HG03342 (cell line): ENCODE measurements at regions not wholly inside any gene's neighbourhood (a gene's known extent, or its start where the extent isn't known, plus 50 kb on each side); places are given as distances from the start of the nearest gene placed in this dataset.
"Not testable (repeated sequence)": the region's sequence is repeated elsewhere in the genome, so short reads cannot be mapped to it uniquely, and the experiment has no call there.

Experiments used
- ATAC-seq: cut with Tn5 transposase; IDR thresholded peaks from one replicate; pipeline ENCODE4 v1.9.1; 2021; ENCODE audit warnings: mild to moderate bottlenecking, moderate library complexity; ENCODE audit not compliant: unreplicated experiment

GRCh38 chr15:69597061-69597592 is 144.5 kb downstream of the RPLP1 start:
- no peak for ATAC-seq

GRCh38 chr15:69599271-69599670 is 146.7 kb downstream of the RPLP1 start:
- no peak for ATAC-seq

GRCh38 chr15:69600556-69601085 is 148.0 kb downstream of the RPLP1 start:
- ATAC-seq, result no peak

- ATAC-seq, result no peak
These were observed 149.3 kb downstream of the RPLP1 start for GRCh38 chr15:69601711-69602504.

GRCh38 chr15:69602921-69603320 is 150.3 kb downstream of the RPLP1 start:
- ATAC-seq, result no peak

GRCh38 chr15:69603369-69604071 is 150.9 kb downstream of the RPLP1 start:
- ATAC-seq, result no peak

- ATAC-seq, result no peak
These were observed 151.4 kb downstream of the RPLP1 start for GRCh38 chr15:69604072-69604411.

- ATAC-seq, result no peak
These were observed 153.5 kb downstream of the RPLP1 start for GRCh38 chr15:69606144-69606543.

GRCh38 chr15:69606921-69607500 is 154.4 kb downstream of the RPLP1 start:
- ATAC-seq, result no peak

GRCh38 chr15:69608661-69609060 is 156.0 kb downstream of the RPLP1 start:
- no peak for ATAC-seq

- no peak for ATAC-seq
These were observed 156.6 kb downstream of the RPLP1 start for GRCh38 chr15:69609176-69609575.

- ATAC-seq, result no peak
These were observed 157.2 kb downstream of the RPLP1 start for GRCh38 chr15:69609776-69610175.

- no peak for ATAC-seq
These were observed 157.7 kb downstream of the RPLP1 start for GRCh38 chr15:69610277-69610676.

- ATAC-seq, result no peak
These were observed 158.2 kb downstream of the RPLP1 start for GRCh38 chr15:69610858-69611257.

- no peak for ATAC-seq
These were observed 159.5 kb downstream of the RPLP1 start for GRCh38 chr15:69612112-69612511.

- no peak for ATAC-seq
These were observed 160.6 kb downstream of the RPLP1 start for GRCh38 chr15:69613182-69613581.

- no peak for ATAC-seq
These were observed 161.4 kb downstream of the RPLP1 start for GRCh38 chr15:69613988-69614387.

GRCh38 chr15:69615736-69616135 is 163.1 kb downstream of the RPLP1 start:
- ATAC-seq, result no peak

GRCh38 chr15:69616558-69616957 is 163.9 kb downstream of the RPLP1 start:
- ATAC-seq, result no peak

- ATAC-seq, result not testable (repeated sequence)
These were observed 164.5 kb downstream of the RPLP1 start for GRCh38 chr15:69617144-69617543.

- no peak for ATAC-seq
These were observed 171.0 kb downstream of the RPLP1 start for GRCh38 chr15:69623392-69624154.
